NB4 (cell line): ENCODE measurements at regions not wholly inside any gene's neighbourhood (a gene's known extent, or its start where the extent isn't known, plus 50 kb on each side); places are given as distances from the start of the nearest gene placed in this dataset.

Experiments
- MAX ChIP-seq: IDR thresholded peaks from 2 replicates; pipeline ENCODE4 v1.6.1; 2011; ENCODE audit warnings: low read depth, low read length
- MYC ChIP-seq: IDR thresholded peaks from 2 replicates; pipeline ENCODE4 v1.6.1; 2011; ENCODE audit warnings: low read depth, low read length
- POLR2A ChIP-seq: IDR thresholded peaks from 2 replicates; pipeline ENCODE4 v1.6.1; 2011; ENCODE audit warnings: mild to moderate bottlenecking; ENCODE audit not compliant: insufficient read length; ENCODE audit errors: extremely low read depth
- TF ChIP-seq, protein P1 (sequence below): IDR thresholded peaks from one replicate; pipeline ENCODE4 v1.5.1; 2012; ENCODE audit warnings: low read depth, low read length

- TF ChIP-seq, protein P1, sequence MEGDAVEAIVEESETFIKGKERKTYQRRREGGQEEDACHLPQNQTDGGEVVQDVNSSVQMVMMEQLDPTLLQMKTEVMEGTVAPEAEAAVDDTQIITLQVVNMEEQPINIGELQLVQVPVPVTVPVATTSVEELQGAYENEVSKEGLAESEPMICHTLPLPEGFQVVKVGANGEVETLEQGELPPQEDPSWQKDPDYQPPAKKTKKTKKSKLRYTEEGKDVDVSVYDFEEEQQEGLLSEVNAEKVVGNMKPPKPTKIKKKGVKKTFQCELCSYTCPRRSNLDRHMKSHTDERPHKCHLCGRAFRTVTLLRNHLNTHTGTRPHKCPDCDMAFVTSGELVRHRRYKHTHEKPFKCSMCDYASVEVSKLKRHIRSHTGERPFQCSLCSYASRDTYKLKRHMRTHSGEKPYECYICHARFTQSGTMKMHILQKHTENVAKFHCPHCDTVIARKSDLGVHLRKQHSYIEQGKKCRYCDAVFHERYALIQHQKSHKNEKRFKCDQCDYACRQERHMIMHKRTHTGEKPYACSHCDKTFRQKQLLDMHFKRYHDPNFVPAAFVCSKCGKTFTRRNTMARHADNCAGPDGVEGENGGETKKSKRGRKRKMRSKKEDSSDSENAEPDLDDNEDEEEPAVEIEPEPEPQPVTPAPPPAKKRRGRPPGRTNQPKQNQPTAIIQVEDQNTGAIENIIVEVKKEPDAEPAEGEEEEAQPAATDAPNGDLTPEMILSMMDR = no peak
- no peak for TF ChIP-seq POLR2A
- TF ChIP-seq MAX = no peak
- no peak for TF ChIP-seq MYC
Observed at GRCh38 chr6:104559435-104560202, 300.1 kb downstream of the HACE1 start.
